Motor neuron (in vitro differentiated cells): ENCODE measurements at regions not wholly inside any gene's neighbourhood (a gene's known extent, or its start where the extent isn't known, plus 50 kb on each side); places are given as distances from the start of the nearest gene placed in this dataset.

Source experiments
- ATAC-seq, 8 experiments: fragments of 200-7000 bp; cut with Tn5 transposase; replicated peaks in 6 of 8; 2 replicates each; pipeline ENCODE4 v1.8.0; 2021; ENCODE audit warnings: mild to moderate bottlenecking in 8 of 8, moderate library complexity in 8 of 8
- H3K27ac ChIP-seq, 2 donors: fragments of 250-450 bp; sonication (Bioruptor Pico); 2 replicates each; pipeline ENCODE4 v1.9.0; 2021; ENCODE audit warnings: antibody characterized with exemption in 2 of 2, mild to moderate bottlenecking in 2 of 2, moderate library complexity in 1 of 2
- H3K4me1 ChIP-seq, 2 donors: fragments of 250-450 bp; sonication (Bioruptor Pico); replicated peaks in 1 of 2; 2 replicates each; pipeline ENCODE4 v1.6.1; 2021; ENCODE audit warnings: antibody characterized with exemption in 2 of 2, mild to moderate bottlenecking in 2 of 2, moderate library complexity in 1 of 2
- H3K4me3 ChIP-seq, 5 donors: fragments of 250-450 bp; sonication (Bioruptor Pico); 2 replicates each; pipeline ENCODE4 v1.9.0; 2021; ENCODE audit warnings: antibody characterized with exemption in 5 of 5, mild to moderate bottlenecking in 5 of 5, moderate library complexity in 4 of 5
- WGBS, 10 experiments: fragments of 450-650 bp; shearing (Covaris generic); methylation state at CpG; one replicate each; pipeline ENCODE4 v1.0.0; 2022; 5-methylcytosine and 5-hydroxymethylcytosine counted together
- in situ Hi-C, 9 experiments: fragments of 400-800 bp; cut with MboI; loops; one replicate each; pipeline ENCODE4 v1.15.0; 2021; ENCODE audit warnings: low sequenced_read_pairs in 9 of 9, low pct_unique_long_range_greater_than_20kb in 2 of 9; ENCODE audit not compliant: unreplicated experiment in 9 of 9

- in situ Hi-C loops: no loop called here
- WGBS, 10 experiments: 0 to 100% (median 97%) methylated on average over 1 to 4 of the region's 4 CpGs
- H3K4me3 ChIP-seq: no peak overlapping the region
- no peak for ATAC-seq
- peaks cover 8 to 14% of the 10 kb centered on the region in 2 donors for H3K4me1 ChIP-seq
- no peak overlapping the region for H3K27ac ChIP-seq
These were observed 352.4 kb downstream of the KIF16B start for GRCh38 chr20:16220826-16221225.

GRCh38 chr20:16219182-16219581, 354.1 kb downstream of the KIF16B start:
- no peak for ATAC-seq
- Histone ChIP-seq H3K4me1 (peaks cover 8 to 21% of the 10 kb centered on the region in 2 donors), H3K27ac (no peak overlapping the region), H3K4me3 (no peak overlapping the region)
- in situ Hi-C loops: no loop called here

- peaks cover 8 to 24% of the 10 kb centered on the region in 2 donors for H3K4me1 ChIP-seq
- 0 to 92% (median 26%) methylated on average over 1 to 6 of the region's 6 CpGs; no CpG with 5 or more reads in 2 of the 10 experiments for WGBS, 10 experiments
- in situ Hi-C loops: no loop called here
- peak overlapping the region; percentile 1 to 36 for H3K27ac ChIP-seq
- no peak for ATAC-seq
- no peak overlapping the region for H3K4me3 ChIP-seq
These were observed 356.4 kb downstream of the KIF16B start for GRCh38 chr20:16216914-16217230.

- no peak overlapping the region for H3K4me3 ChIP-seq
- 24 to 82% (median 52%) methylated on average over 2 to 10 of the region's 10 CpGs for WGBS, 10 experiments
- H3K4me1 ChIP-seq: peaks cover 8 to 24% of the 10 kb centered on the region in 2 donors
- H3K27ac ChIP-seq: peak overlapping the region; percentile 1 to 36
- peak in 5 of 8 experiments; percentile 94 to 97 (median 96) for ATAC-seq
- in situ Hi-C loops: no loop called here
These were observed 356.9 kb downstream of the KIF16B start for GRCh38 chr20:16216227-16216913.

- 16 to 100% (median 52%) methylated on average over 2 to 4 of the region's 4 CpGs; no CpG with 5 or more reads in 2 of the 10 experiments for WGBS, 10 experiments
These were observed 358.2 kb downstream of the KIF16B start for GRCh38 chr20:16215041-16215440.

GRCh38 chr20:16212790-16213189, 360.5 kb downstream of the KIF16B start:
- in situ Hi-C loops: no loop called here
- 30 to 100% (median 88%) methylated on average over 3 to 6 of the region's 6 CpGs; no CpG with 5 or more reads in 2 of the 10 experiments for WGBS, 10 experiments
- peaks cover 8 to 24% of the 10 kb centered on the region in 2 donors for H3K4me1 ChIP-seq
- no peak overlapping the region for H3K27ac ChIP-seq
- H3K4me3 ChIP-seq: no peak overlapping the region
- ATAC-seq: no peak

More at GRCh38 chr20:16215041-16215440, 358.2 kb downstream of the KIF16B start:
- Histone ChIP-seq H3K4me3 (no peak overlapping the region), H3K27ac (no peak overlapping the region), H3K4me1 (peaks cover 8 to 24% of the 10 kb centered on the region in 2 donors)
- in situ Hi-C loops: no loop called here
- no peak for ATAC-seq

GRCh38 chr20:16209951-16210361, 363.3 kb downstream of the KIF16B start:
- Histone ChIP-seq H3K4me3 (no peak overlapping the region), H3K4me1 (peaks cover 0 to 24% of the 10 kb centered on the region in 2 donors), H3K27ac (no peak overlapping the region)
- WGBS, 10 experiments: 12 to 100% (median 60%) methylated on average over 1 to 3 of the region's 4 CpGs; no CpG with 5 or more reads in 3 of the 10 experiments
- in situ Hi-C loops: no loop called here
- peak in 3 of 8 experiments; percentile 37 to 70 (median 47) for ATAC-seq

- in situ Hi-C loops: no loop called here
- no peak overlapping the region for H3K27ac ChIP-seq
- no peak for ATAC-seq
- WGBS, 10 experiments: 0 to 100% (median 60%) methylated on average over 1 to 2 of the region's 2 CpGs; no CpG with 5 or more reads in 5 of the 10 experiments
- H3K4me3 ChIP-seq: no peak overlapping the region
- H3K4me1 ChIP-seq: peaks cover 0 to 18% of the 10 kb centered on the region in 2 donors
These were observed 363.9 kb downstream of the KIF16B start for GRCh38 chr20:16209357-16209756.

GRCh38 chr20:16208443-16208842, 364.8 kb downstream of the KIF16B start:
- 25 to 100% (median 91%) methylated on average over 1 to 4 of the region's 4 CpGs; no CpG with 5 or more reads in 2 of the 10 experiments for WGBS, 10 experiments
- Histone ChIP-seq H3K4me3 (no peak overlapping the region), H3K27ac (no peak overlapping the region), H3K4me1 (peaks cover 0 to 14% of the 10 kb centered on the region in 2 donors)
- in situ Hi-C loops: no loop called here
- ATAC-seq: no peak

- no peak overlapping the region for H3K4me3 ChIP-seq
- WGBS, 10 experiments: 14 to 80% (median 55%) methylated on average over 1 to 2 of the region's 3 CpGs; no CpG with 5 or more reads in 4 of the 10 experiments
- H3K27ac ChIP-seq: no peak overlapping the region
- peaks cover 0 to 14% of the 10 kb centered on the region in 2 donors for H3K4me1 ChIP-seq
- in situ Hi-C loops: no loop called here
- ATAC-seq: no peak
These were observed 366.4 kb downstream of the KIF16B start for GRCh38 chr20:16206817-16207216.

GRCh38 chr20:16205507-16205906, 367.7 kb downstream of the KIF16B start:
- peaks cover 0 to 14% of the 10 kb centered on the region in 2 donors for H3K4me1 ChIP-seq
- no peak overlapping the region for H3K4me3 ChIP-seq
- H3K27ac ChIP-seq: no peak overlapping the region
- WGBS, 10 experiments: 0 to 100% (median 48%) methylated on average over 1 to 2 of the region's 2 CpGs; no CpG with 5 or more reads in 2 of the 10 experiments
- ATAC-seq: peak in 7 of 8 experiments; percentile 64 to 98 (median 89)
- in situ Hi-C loops: no loop called here

- Histone ChIP-seq H3K4me3 (no peak overlapping the region), H3K4me1 (peaks cover 0 to 14% of the 10 kb centered on the region in 2 donors), H3K27ac (no peak overlapping the region)
- in situ Hi-C loops: no loop called here
- ATAC-seq: no peak
These were observed 370.2 kb downstream of the KIF16B start for GRCh38 chr20:16203096-16203495.

- Histone ChIP-seq H3K27ac (no peak overlapping the region), H3K4me1 (peaks cover 0 to 20% of the 10 kb centered on the region in 2 donors), H3K4me3 (no peak overlapping the region)
- 14 to 100% (median 80%) methylated on average over 1 to 3 of the region's 4 CpGs; no CpG with 5 or more reads in 5 of the 10 experiments for WGBS, 10 experiments
- ATAC-seq: no peak
- in situ Hi-C loops: no loop called here
These were observed 372.1 kb downstream of the KIF16B start for GRCh38 chr20:16201191-16201590.

- ATAC-seq: no peak
- 0 to 100% (median 45%) methylated on average over 1 to 2 of the region's 2 CpGs; no CpG with 5 or more reads in 2 of the 10 experiments for WGBS, 10 experiments
- peaks cover 0 to 13% of the 10 kb centered on the region in 2 donors for H3K4me1 ChIP-seq
- in situ Hi-C loops: no loop called here
- H3K4me3 ChIP-seq: no peak overlapping the region
- no peak overlapping the region for H3K27ac ChIP-seq
These were observed 375.6 kb downstream of the KIF16B start for GRCh38 chr20:16197696-16198095.
